Cardiac muscle cell (in vitro differentiated cells and primary cell): ENCODE measurements at regions not wholly inside any gene's neighbourhood (a gene's known extent, or its start where the extent isn't known, plus 50 kb on each side); places are given as distances from the start of the nearest gene placed in this dataset.

Experiments
- DNase-seq, 2 donors: peaks; one replicate each; pipeline versions ENCODE4 v3.0.0 to v3.0.0-alpha.2; 2010 to 2017; ENCODE audit warnings: low read depth in 1 of 2, low spot score in 1 of 2
- H3K27ac ChIP-seq: fragments of 200-600 bp; sonication (generic); 2 replicates; pipeline ENCODE4 v1.5.1; 2016
- H3K27me3 ChIP-seq: fragments of 200-600 bp; sonication (generic); 2 replicates; pipeline ENCODE4 v1.6.0; 2016; ENCODE audit warnings: control low read depth
- H3K36me3 ChIP-seq: fragments of 200-600 bp; sonication (generic); 2 replicates; pipeline ENCODE4 v1.5.1; 2016; ENCODE audit warnings: control low read depth
- H3K4me1 ChIP-seq: fragments of 200-600 bp; sonication (generic); 2 replicates; pipeline ENCODE4 v1.8.1; 2017; ENCODE audit warnings: low read depth, mild to moderate bottlenecking, mixed run types
- H3K4me3 ChIP-seq: fragments of 200-600 bp; sonication (generic); 2 replicates; pipeline ENCODE4 v1.5.1; 2016; ENCODE audit warnings: mild to moderate bottlenecking
- H3K9me3 ChIP-seq: fragments of 200-600 bp; sonication (generic); 2 replicates; pipeline ENCODE4 v1.5.1; 2017; ENCODE audit warnings: low read depth, mild to moderate bottlenecking, control low read depth
- CTCF ChIP-seq: IDR thresholded peaks from 2 replicates; pipeline ENCODE4 v1.5.1; 2012; ENCODE audit warnings: low read depth, mild to moderate bottlenecking, low read length

DNA sequence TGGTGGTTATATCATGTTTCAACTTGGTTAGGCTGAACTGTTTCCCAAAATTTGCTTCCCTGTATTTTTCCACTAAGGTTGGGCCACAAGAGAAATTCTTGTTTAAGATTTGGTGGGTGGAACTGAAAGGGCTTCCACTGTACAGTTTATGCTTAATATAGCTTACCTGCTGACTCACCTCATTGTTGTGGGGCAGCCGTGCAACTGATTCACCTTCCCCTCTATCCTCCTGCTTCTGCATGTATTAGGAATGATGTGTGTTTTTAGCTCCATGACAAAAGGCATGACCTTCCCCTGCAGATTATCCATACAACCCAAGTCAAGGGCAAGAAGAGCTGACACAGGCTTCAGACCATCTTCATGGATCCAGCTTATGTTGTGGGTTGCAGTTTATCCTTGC, 98.4 kb upstream of the GULP1 start:
- no peaks in the 10 kb centered on the region for H3K4me1 ChIP-seq
- no peak for DNase-seq
- H3K27ac ChIP-seq = no peak overlapping the region
- no peaks in the 10 kb centered on the region for H3K36me3 ChIP-seq
- no peak for TF ChIP-seq CTCF
- H3K27me3 ChIP-seq = no peaks in the 10 kb centered on the region
- H3K4me3 ChIP-seq = no peak overlapping the region
- H3K9me3 ChIP-seq = no peaks in the 10 kb centered on the region

DNA sequence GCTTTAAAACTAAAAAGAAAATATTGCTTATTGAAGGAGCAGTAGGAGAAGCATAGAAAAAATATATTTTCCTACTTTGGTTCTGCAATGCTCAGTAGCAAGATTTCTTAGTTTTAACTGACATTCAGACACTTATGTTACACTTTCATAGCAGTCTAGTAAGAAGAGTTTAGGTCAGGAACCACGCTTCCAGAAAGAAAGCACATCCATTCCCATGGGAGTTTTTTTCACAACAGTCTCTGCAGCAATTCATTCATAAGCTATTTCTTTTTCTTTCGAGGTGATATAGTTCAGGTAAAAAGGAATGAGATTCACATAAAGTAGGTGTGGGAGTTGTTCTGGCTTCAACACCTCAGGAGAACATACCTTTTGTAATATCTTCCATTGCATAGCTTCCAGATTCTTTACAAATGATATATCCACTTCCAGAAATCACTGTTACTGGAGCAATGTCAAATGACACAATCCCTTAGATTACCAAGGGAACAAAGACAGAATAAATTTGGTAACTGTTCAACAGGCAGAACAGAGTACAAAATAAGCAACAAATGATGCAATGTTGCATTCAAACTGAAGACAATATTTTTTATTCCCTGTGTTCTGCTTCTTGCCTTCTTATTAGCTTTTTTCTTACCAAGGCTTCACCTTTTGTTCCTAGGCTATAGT, 95.2 kb upstream of the GULP1 start:
- TF ChIP-seq CTCF = no peak
- no peaks in the 10 kb centered on the region for H3K4me1 ChIP-seq
- no peaks in the 10 kb centered on the region for H3K9me3 ChIP-seq
- no peaks in the 10 kb centered on the region for H3K27me3 ChIP-seq
- H3K36me3 ChIP-seq = no peaks in the 10 kb centered on the region
- H3K27ac ChIP-seq = no peak overlapping the region
- DNase-seq = peak in 1 of 2 donors; percentile 66
- H3K4me3 ChIP-seq = no peak overlapping the region

DNA sequence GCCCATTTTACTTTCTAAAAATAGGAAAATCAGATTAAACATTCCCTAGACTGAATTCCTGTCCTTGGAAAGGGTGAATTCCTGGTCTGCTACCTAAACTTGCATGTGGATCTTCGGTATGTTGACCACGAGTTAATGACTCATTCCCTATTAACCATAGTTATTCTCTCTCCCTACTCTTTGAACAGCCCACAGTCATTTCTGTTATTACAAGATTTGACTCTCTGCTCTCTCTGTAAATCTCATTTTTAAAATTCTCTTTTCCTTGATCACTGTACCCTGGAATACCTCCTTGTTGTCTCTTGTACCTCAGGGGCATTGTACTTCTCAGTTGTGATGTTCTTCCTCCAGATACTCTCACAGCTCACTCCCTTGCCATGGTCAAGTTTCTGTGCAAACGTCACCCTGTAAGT, 92.0 kb upstream of the GULP1 start:
- H3K27ac ChIP-seq = no peak overlapping the region

GRCh38 chr2:188201639-188202038, 90.0 kb upstream of the GULP1 start:
- TF ChIP-seq CTCF = no peak

More for the DNA sequence above, 92.0 kb upstream of the GULP1 start:
- Histone ChIP-seq H3K9me3 (no peaks in the 10 kb centered on the region), H3K36me3 (no peaks in the 10 kb centered on the region), H3K4me1 (peaks cover 3% of the 10 kb centered on the region), H3K27me3 (no peaks in the 10 kb centered on the region), H3K4me3 (no peak overlapping the region)
- TF ChIP-seq CTCF = no peak
- peak in 1 of 2 donors; percentile 75 for DNase-seq

GRCh38 chr2:188202777-188203176, 88.9 kb upstream of the GULP1 start:
- H3K36me3 ChIP-seq = no peaks in the 10 kb centered on the region
- TF ChIP-seq CTCF = no peak

More at GRCh38 chr2:188201639-188202038, 90.0 kb upstream of the GULP1 start:
- Histone ChIP-seq H3K4me1 (peaks cover 3% of the 10 kb centered on the region), H3K27me3 (no peaks in the 10 kb centered on the region), H3K36me3 (no peaks in the 10 kb centered on the region), H3K27ac (no peak overlapping the region), H3K9me3 (no peaks in the 10 kb centered on the region), H3K4me3 (no peak overlapping the region)
- no peak for DNase-seq

More at GRCh38 chr2:188202777-188203176, 88.9 kb upstream of the GULP1 start:
- H3K9me3 ChIP-seq = no peaks in the 10 kb centered on the region
- no peak for DNase-seq
- H3K4me3 ChIP-seq = no peak overlapping the region
- no peak overlapping the region for H3K27ac ChIP-seq
- no peaks in the 10 kb centered on the region for H3K27me3 ChIP-seq
- peaks cover 3% of the 10 kb centered on the region for H3K4me1 ChIP-seq
